Suprapubic skin (tissue), 4 donors: ENCODE measurements at regions not wholly inside any gene's neighbourhood (a gene's known extent, or its start where the extent isn't known, plus 50 kb on each side); places are given as distances from the start of the nearest gene placed in this dataset.

ENCODE experiments used
- EP300 ChIP-seq: sonication (generic); formaldehyde crosslinking; IDR thresholded peaks from one replicate; pipeline ENCODE4 v1.6.1; 2017; ENCODE audit warnings: antibody characterized with exemption
- POLR2AphosphoS5 ChIP-seq, 3 donors: sonication (generic); formaldehyde crosslinking; IDR thresholded peaks; one replicate each; pipeline ENCODE4 v1.6.1; 2017; ENCODE audit warnings: antibody characterized with exemption in 3 of 3
- TF ChIP-seq, protein P1 (sequence below), 2 donors: fragments of 200-600 bp in 1 of 2; fragments of 450-650 bp in 1 of 2; sonication (generic) in 1 of 2; IDR thresholded peaks; one replicate each; pipeline ENCODE4 v1.5.1; 2016 to 2019; ENCODE audit warnings: antibody characterized with exemption in 2 of 2, mild to moderate bottlenecking in 1 of 2, moderate library complexity in 1 of 2

DNA sequence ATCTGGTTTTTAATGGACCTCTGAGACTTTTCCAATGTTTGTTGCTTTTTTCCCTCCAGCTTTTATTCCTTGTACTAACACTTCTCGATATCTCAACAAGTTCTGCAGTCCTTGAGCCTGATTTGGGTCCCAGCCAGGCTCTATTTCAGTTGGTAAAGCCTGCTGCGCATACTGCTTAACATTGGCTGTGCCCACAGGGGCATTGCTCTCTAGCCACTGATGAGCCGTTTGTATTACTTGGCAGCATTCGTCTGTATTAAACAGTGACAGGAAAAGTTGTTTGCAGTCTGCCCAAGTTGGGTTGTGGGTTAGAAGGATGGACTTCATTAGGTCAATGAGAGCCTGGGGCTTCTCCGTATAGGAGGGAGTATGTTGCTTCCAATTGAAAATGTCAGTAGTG, 59.6 kb upstream of the XAGE1B start:
- TF ChIP-seq POLR2AphosphoS5 (IDR thresholded peaks at IDR 0.05) (no peak), EP300 (no peak)
- TF ChIP-seq, protein P1, sequence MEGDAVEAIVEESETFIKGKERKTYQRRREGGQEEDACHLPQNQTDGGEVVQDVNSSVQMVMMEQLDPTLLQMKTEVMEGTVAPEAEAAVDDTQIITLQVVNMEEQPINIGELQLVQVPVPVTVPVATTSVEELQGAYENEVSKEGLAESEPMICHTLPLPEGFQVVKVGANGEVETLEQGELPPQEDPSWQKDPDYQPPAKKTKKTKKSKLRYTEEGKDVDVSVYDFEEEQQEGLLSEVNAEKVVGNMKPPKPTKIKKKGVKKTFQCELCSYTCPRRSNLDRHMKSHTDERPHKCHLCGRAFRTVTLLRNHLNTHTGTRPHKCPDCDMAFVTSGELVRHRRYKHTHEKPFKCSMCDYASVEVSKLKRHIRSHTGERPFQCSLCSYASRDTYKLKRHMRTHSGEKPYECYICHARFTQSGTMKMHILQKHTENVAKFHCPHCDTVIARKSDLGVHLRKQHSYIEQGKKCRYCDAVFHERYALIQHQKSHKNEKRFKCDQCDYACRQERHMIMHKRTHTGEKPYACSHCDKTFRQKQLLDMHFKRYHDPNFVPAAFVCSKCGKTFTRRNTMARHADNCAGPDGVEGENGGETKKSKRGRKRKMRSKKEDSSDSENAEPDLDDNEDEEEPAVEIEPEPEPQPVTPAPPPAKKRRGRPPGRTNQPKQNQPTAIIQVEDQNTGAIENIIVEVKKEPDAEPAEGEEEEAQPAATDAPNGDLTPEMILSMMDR (IDR thresholded peaks at IDR 0.05) = no peak
